SK-N-SH (cell line): ENCODE measurements at regions not wholly inside any gene's neighbourhood (a gene's known extent, or its start where the extent isn't known, plus 50 kb on each side); places are given as distances from the start of the nearest gene placed in this dataset.

ENCODE experiments used
- CTCF ChIA-PET: fragments of 300-600, 350-600 bp; formaldehyde crosslinking; extraction: SDS; loops from one replicate; lab custom pipeline; 2021; lab: Yijun Ruan, JAX
- POLR2A ChIA-PET: fragments of 350-600 bp; sonication (Branson Sonifier 250); formaldehyde crosslinking; extraction: SDS; loops from one replicate; lab custom pipeline; 2020; ENCODE audit warnings: antibody characterized with exemption, inconsistent platforms; lab: Yijun Ruan, JAX
- DNase-seq: peaks from one replicate; pipeline ENCODE4 v3.0.0; 2012
- H2AFZ ChIP-seq: fragments of 200-600 bp; sonication (generic); 2 replicates; pipeline ENCODE4 v1.8.1; 2016; ENCODE audit warnings: antibody characterized with exemption, mild to moderate bottlenecking, low read depth
- H3F3A ChIP-seq: fragments of 200-600 bp; sonication (generic); replicated peaks from 2 replicates; pipeline ENCODE3; 2016; ENCODE audit warnings: antibody characterized with exemption, mild to moderate bottlenecking; ENCODE audit not compliant: insufficient read depth
- H3K27ac ChIP-seq, 2 experiments: fragments of 200-500 bp in 1 of 2; fragments of 200-600 bp in 1 of 2; sonication (Bioruptor generic) in 1 of 2; sonication (generic), shearing (Covaris generic) in 1 of 2; 2 replicates each; pipeline versions ENCODE4 v1.5.1 to v1.6.1; 2014 to 2016; ENCODE audit warnings: low read depth in 2 of 2, inconsistent platforms in 1 of 2, low read length in 1 of 2, mild to moderate bottlenecking in 1 of 2, mixed read lengths in 1 of 2
- H3K27me3 ChIP-seq: fragments of 200-600 bp; sonication (generic), shearing (Covaris generic); 2 replicates; pipeline ENCODE4 v1.6.1; 2016; ENCODE audit warnings: mixed run types; ENCODE audit not compliant: insufficient read depth
- H3K36me3 ChIP-seq, 2 experiments: fragments of 200-500 bp in 1 of 2; fragments of 200-600 bp in 1 of 2; sonication (Bioruptor generic) in 1 of 2; sonication (generic) in 1 of 2; replicated peaks in 1 of 2; 2 replicates each; pipeline versions ENCODE3 to v1.5.1; 2014 to 2016; ENCODE audit warnings: low read length in 1 of 2, mild to moderate bottlenecking in 1 of 2; ENCODE audit not compliant: insufficient read depth in 2 of 2, control insufficient read depth in 1 of 2
- H3K4me1 ChIP-seq, 2 experiments: fragments of 200-500 bp in 1 of 2; fragments of 200-600 bp in 1 of 2; sonication (Bioruptor generic) in 1 of 2; sonication (generic), shearing (Covaris generic) in 1 of 2; 2 replicates each; pipeline versions ENCODE4 v1.5.1 to v1.6.1; 2014 to 2016; ENCODE audit warnings: low read depth in 1 of 2, low read length in 1 of 2, mixed run types in 1 of 2; ENCODE audit not compliant: insufficient read depth in 2 of 2, control insufficient read depth in 1 of 2
- H3K4me2 ChIP-seq: fragments of 200-600 bp; sonication (generic), shearing (Covaris generic); 2 replicates; pipeline ENCODE4 v1.6.1; 2017; ENCODE audit warnings: mixed run types
- H3K4me3 ChIP-seq, 2 experiments: fragments of 200-500 bp in 1 of 2; fragments of 200-600 bp in 1 of 2; sonication (Bioruptor generic) in 1 of 2; sonication (generic), shearing (Covaris generic) in 1 of 2; 2 replicates each; pipeline versions ENCODE4 v1.5.1 to v1.8.1; 2014 to 2016; ENCODE audit warnings: low read depth in 2 of 2, inconsistent platforms in 1 of 2, low read length in 1 of 2, mild to moderate bottlenecking in 1 of 2, mixed read lengths in 1 of 2, moderate library complexity in 1 of 2
- H3K79me2 ChIP-seq: fragments of 200-600 bp; sonication (generic); 2 replicates; pipeline ENCODE4 v1.8.1; 2017; ENCODE audit warnings: mild to moderate bottlenecking; ENCODE audit not compliant: insufficient read depth
- H3K9ac ChIP-seq: fragments of 200-600 bp; sonication (generic); 2 replicates; pipeline ENCODE4 v1.6.1; 2017; ENCODE audit warnings: mixed run types
- H3K9me2 ChIP-seq: fragments of 200-600 bp; sonication (generic); 2 replicates; pipeline ENCODE4 v1.6.1; 2017; ENCODE audit warnings: mixed run types
- H3K9me3 ChIP-seq: fragments of 200-600 bp; sonication (generic); 2 replicates; pipeline ENCODE4 v1.6.1; 2017; ENCODE audit warnings: mixed run types, mild to moderate bottlenecking, moderate library complexity
- H4K20me1 ChIP-seq: fragments of 200-600 bp; sonication (generic); 2 replicates; pipeline ENCODE4 v1.6.1; 2017; ENCODE audit warnings: mild to moderate bottlenecking, mixed run types; ENCODE audit not compliant: insufficient read depth
- CHD2 ChIP-seq: fragments of 150-350 bp; IDR thresholded peaks from 2 replicates; pipeline ENCODE4 v1.6.1; 2018; ENCODE audit warnings: low read length; ENCODE audit not compliant: partially characterized antibody
- ELF1 ChIP-seq: IDR thresholded peaks from 2 replicates; pipeline ENCODE4 v1.4.0; 2012
- EP300 ChIP-seq, 2 experiments: IDR thresholded peaks; 2 replicates each; pipeline versions ENCODE4 v1.4.0 to v1.6.1; 2012; ENCODE audit warnings: borderline replicate concordance in 1 of 2, low read depth in 1 of 2, low read length in 1 of 2
- GATA2 ChIP-seq: sonication (generic); formaldehyde crosslinking; IDR thresholded peaks from 2 replicates; pipeline ENCODE4 v1.5.0; 2020; ENCODE audit warnings: mild to moderate bottlenecking, missing genetic modification reagents
- IRF3 ChIP-seq: fragments of 150-350 bp; IDR thresholded peaks from 2 replicates; pipeline ENCODE4 v1.6.1; 2016; ENCODE audit warnings: mild to moderate bottlenecking, low read depth, low read length
- JUND ChIP-seq: IDR thresholded peaks from 2 replicates; pipeline ENCODE4 v1.4.0; 2012
- MEF2A ChIP-seq: IDR thresholded peaks from 2 replicates; pipeline ENCODE4 v1.4.0; 2012; ENCODE audit warnings: low read depth, borderline replicate concordance
- NFIC ChIP-seq: IDR thresholded peaks from 2 replicates; pipeline ENCODE4 v1.4.0; 2012; ENCODE audit warnings: borderline replicate concordance
- RCOR1 ChIP-seq: fragments of 150-350 bp; IDR thresholded peaks from 2 replicates; pipeline ENCODE4 v1.6.1; 2017; ENCODE audit warnings: antibody characterized with exemption, low read length
- RXRA ChIP-seq: IDR thresholded peaks from 2 replicates; pipeline ENCODE4 v1.4.0; 2012; ENCODE audit warnings: low read depth, mild to moderate bottlenecking, borderline replicate concordance
- SIN3A ChIP-seq: IDR thresholded peaks from 2 replicates; pipeline ENCODE4 v1.6.1; 2012; ENCODE audit warnings: low read depth, mild to moderate bottlenecking, low read length, moderate library complexity, borderline replicate concordance
- SMC3 ChIP-seq: IDR thresholded peaks from 2 replicates; pipeline ENCODE4 v1.6.1; 2012; ENCODE audit warnings: low read depth, low read length, improper control_type of control experiment
- TCF12 ChIP-seq: IDR thresholded peaks from 2 replicates; pipeline ENCODE4 v1.4.0; 2012
- TEAD4 ChIP-seq: IDR thresholded peaks from 2 replicates; pipeline ENCODE4 v1.4.0; 2012; ENCODE audit warnings: mild to moderate bottlenecking, borderline replicate concordance; ENCODE audit not compliant: insufficient read depth
- USF1 ChIP-seq: IDR thresholded peaks from 2 replicates; pipeline ENCODE4 v1.4.0; 2012; ENCODE audit warnings: low read depth, borderline replicate concordance
- YY1 ChIP-seq: IDR thresholded peaks from 2 replicates; pipeline ENCODE4 v1.4.0; 2012; ENCODE audit warnings: low read depth, mild to moderate bottlenecking
- ZBTB33 ChIP-seq: IDR thresholded peaks from 2 replicates; pipeline ENCODE4 v1.4.0; 2012; ENCODE audit warnings: low read depth, borderline replicate concordance
- WGBS: methylation state at CpG from one replicate; pipeline ENCODE4 v1.1.6; 2017; ENCODE audit warnings: low lambda C conversion rate; 5-methylcytosine and 5-hydroxymethylcytosine counted together
- TF ChIP-seq, protein P1 (sequence below): fragments of 200-600 bp; sonication (generic); IDR thresholded peaks from 2 replicates; pipeline ENCODE4 v1.6.1; 2017; ENCODE audit warnings: antibody characterized with exemption, mild to moderate bottlenecking, moderate library complexity
- TF ChIP-seq, protein P2 (sequence below): fragments of 150-350 bp; IDR thresholded peaks from 2 replicates; pipeline ENCODE4 v1.6.1; 2017; ENCODE audit warnings: antibody characterized with exemption, low read length, low read depth, borderline replicate concordance
- TF ChIP-seq, protein P3 (sequence below): IDR thresholded peaks from 2 replicates; pipeline ENCODE4 v1.4.0; 2012; ENCODE audit warnings: low read depth

- Histone ChIP-seq H3K4me1 (no peaks in the 10 kb centered on the region; a peak in 1 of 4 replicates), H3K4me2 (no peak overlapping the region), H3K9ac (no peak overlapping the region), H2AFZ (no peak overlapping the region), H3K4me3 (no peak overlapping the region), H3K9me2 (no peaks in the 10 kb centered on the region), H3K36me3 (no peaks in the 10 kb centered on the region), H3F3A (no peaks in the 10 kb centered on the region), H4K20me1 (no peaks in the 10 kb centered on the region), H3K27ac (no peak overlapping the region), H3K27me3 (no peaks in the 10 kb centered on the region), H3K79me2 (no peaks in the 10 kb centered on the region), H3K9me3 (no peaks in the 10 kb centered on the region)
- TF ChIP-seq, protein P1, sequence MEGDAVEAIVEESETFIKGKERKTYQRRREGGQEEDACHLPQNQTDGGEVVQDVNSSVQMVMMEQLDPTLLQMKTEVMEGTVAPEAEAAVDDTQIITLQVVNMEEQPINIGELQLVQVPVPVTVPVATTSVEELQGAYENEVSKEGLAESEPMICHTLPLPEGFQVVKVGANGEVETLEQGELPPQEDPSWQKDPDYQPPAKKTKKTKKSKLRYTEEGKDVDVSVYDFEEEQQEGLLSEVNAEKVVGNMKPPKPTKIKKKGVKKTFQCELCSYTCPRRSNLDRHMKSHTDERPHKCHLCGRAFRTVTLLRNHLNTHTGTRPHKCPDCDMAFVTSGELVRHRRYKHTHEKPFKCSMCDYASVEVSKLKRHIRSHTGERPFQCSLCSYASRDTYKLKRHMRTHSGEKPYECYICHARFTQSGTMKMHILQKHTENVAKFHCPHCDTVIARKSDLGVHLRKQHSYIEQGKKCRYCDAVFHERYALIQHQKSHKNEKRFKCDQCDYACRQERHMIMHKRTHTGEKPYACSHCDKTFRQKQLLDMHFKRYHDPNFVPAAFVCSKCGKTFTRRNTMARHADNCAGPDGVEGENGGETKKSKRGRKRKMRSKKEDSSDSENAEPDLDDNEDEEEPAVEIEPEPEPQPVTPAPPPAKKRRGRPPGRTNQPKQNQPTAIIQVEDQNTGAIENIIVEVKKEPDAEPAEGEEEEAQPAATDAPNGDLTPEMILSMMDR: no peak
- TF ChIP-seq YY1: no peak
- TF ChIP-seq ELF1: no peak
- TF ChIP-seq SMC3: no peak
- TF ChIP-seq, protein P2, sequence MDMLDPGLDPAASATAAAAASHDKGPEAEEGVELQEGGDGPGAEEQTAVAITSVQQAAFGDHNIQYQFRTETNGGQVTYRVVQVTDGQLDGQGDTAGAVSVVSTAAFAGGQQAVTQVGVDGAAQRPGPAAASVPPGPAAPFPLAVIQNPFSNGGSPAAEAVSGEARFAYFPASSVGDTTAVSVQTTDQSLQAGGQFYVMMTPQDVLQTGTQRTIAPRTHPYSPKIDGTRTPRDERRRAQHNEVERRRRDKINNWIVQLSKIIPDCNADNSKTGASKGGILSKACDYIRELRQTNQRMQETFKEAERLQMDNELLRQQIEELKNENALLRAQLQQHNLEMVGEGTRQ: no peak
- no peak for TF ChIP-seq USF1
- no peak for TF ChIP-seq JUND
- no peak for TF ChIP-seq RCOR1
- TF ChIP-seq IRF3: no peak
- TF ChIP-seq SIN3A: no peak
- no peak for TF ChIP-seq NFIC
- TF ChIP-seq GATA2: no peak
- no peak for TF ChIP-seq RXRA
- TF ChIP-seq MEF2A: no peak
- TF ChIP-seq, protein P3, sequence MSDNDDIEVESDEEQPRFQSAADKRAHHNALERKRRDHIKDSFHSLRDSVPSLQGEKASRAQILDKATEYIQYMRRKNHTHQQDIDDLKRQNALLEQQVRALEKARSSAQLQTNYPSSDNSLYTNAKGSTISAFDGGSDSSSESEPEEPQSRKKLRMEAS: no peak
- no peak for TF ChIP-seq TEAD4
- TF ChIP-seq TCF12: no peak
- no peak for TF ChIP-seq CHD2
- TF ChIP-seq ZBTB33: no peak
- TF ChIP-seq EP300 (IDR thresholded peaks at IDR 0.05; ENCODE audit: borderline replicate concordance in 1 of 2, low read depth in 1 of 2, low read length in 1 of 2): no peak
- ChIA-PET CTCF (interaction anchor here (1.2 to 3.0 kb wide), 4 partner anchors 8 to 846 kb away, joined by 3 to 12 read pairs (median 7); no protein-coding TSS in a partner anchor), POLR2A (no interaction called here)
- WGBS: 50% methylated on average over 1 of the region's 1 CpG
- DNase-seq: no peak
Observed at GRCh38 chr11:10941414-10941813, 83.6 kb upstream of the ZBED5 start.
